ENCODE measurements at regions not wholly inside any gene's neighbourhood (a gene's known extent, or its start where the extent isn't known, plus 50 kb on each side); places are given as distances from the start of the nearest gene placed in this dataset.

DNA sequence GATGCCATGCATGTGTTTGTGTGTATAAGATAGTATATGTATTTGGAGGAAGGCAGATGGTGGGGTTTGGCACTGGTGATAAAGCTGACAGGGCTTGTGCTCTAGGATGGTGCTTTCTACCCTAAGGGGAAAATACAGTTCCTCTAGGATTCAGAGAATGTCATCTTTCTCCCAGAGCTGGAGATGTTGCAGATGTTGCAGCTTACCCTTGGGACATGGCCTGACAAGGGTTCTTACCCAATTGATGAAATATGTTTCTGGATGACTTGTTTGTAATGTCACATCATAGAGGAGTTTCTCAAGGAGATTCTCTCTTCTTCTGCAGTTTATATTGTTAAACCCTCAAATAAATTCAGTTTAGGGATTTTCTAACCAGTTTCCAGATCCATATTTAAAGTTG lies 52.5 kb upstream of the PITX2 start:
- no peak overlapping the region for H3K4me3 ChIP-seq (ENCODE audit: low read depth in 1 of 2, low read length in 2 of 2)
- H3K27me3 ChIP-seq (ENCODE audit: control insufficient read depth in 1 of 2, insufficient read depth in 2 of 2, low read length in 2 of 2): no peaks in the 10 kb centered on the region
- H3K27ac ChIP-seq (ENCODE audit: low read depth, low read length): no peak overlapping the region
- H3K36me3 ChIP-seq (ENCODE audit: insufficient read depth, low read length): no peaks in the 10 kb centered on the region
- H3K9me3 ChIP-seq (ENCODE audit: low read length): no peaks in the 10 kb centered on the region
- H3K4me1 ChIP-seq (ENCODE audit: insufficient read depth, low read length): no peaks in the 10 kb centered on the region
- H3K9ac ChIP-seq (ENCODE audit: low read length): no peak overlapping the region

DNA sequence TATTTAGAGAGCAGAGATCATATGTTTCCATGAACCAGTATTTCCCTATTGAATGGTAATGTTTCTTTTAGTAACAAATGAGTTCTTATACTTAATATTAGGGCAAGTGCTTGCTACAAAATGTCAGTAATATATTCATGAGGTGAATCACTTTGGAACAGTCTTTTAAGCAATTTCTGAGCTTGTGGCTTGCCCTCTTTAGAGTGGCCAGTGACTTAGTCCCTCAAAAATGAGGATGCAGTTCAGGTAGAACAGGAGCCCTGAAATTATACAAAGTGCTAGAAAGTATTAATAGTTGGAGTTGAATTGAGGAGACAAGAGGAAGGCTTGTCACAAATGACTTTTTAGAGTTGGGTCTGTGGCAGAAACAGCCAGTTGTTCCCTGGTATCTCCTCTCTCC lies 53.4 kb upstream of the PITX2 start:
- Histone ChIP-seq H3K9me3 (ENCODE audit: low read length) (no peaks in the 10 kb centered on the region), H3K4me3 (ENCODE audit: low read depth in 1 of 2, low read length in 2 of 2) (no peak overlapping the region), H3K27me3 (ENCODE audit: control insufficient read depth in 1 of 2, insufficient read depth in 2 of 2, low read length in 2 of 2) (no peaks in the 10 kb centered on the region), H3K27ac (ENCODE audit: low read depth, low read length) (no peak overlapping the region), H3K4me1 (ENCODE audit: insufficient read depth, low read length) (no peaks in the 10 kb centered on the region), H3K36me3 (ENCODE audit: insufficient read depth, low read length) (no peaks in the 10 kb centered on the region), H3K9ac (ENCODE audit: low read length) (no peak overlapping the region)

DNA sequence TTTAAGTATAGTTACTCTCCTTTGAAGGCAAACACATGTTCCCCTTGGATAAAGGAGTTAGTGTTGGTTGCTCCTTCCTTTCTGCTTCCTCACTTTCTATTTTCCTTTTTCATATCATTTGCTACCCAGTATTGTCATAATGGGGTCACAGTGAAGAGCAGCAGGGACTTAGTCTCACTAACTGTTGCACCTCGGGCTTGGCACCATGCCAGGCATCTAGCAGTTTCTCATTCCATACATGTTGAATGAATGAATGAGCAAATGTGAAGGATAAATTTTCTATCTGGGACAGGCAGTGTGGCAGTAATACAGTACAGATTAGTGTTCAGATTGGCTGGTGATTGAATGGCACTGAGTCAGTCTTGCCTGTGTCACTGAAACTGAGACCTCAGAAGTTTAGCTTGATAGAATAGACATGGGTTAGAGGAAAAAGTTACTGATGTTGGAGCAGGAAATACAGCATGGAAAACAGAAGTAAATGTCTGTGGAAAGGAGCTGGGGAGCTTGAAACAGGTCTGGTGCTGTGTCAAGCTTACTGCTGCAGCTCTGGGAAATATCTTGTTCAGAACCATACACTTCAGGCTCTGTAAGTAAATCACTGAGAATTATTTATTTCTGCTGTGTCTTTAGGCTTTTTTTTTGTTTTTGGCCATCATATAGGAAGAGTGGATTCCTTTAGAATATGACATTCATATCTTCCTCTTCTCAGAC lies 55.8 kb upstream of the PITX2 start:
- Histone ChIP-seq H3K36me3 (ENCODE audit: insufficient read depth, low read length) (no peaks in the 10 kb centered on the region), H3K27me3 (ENCODE audit: control insufficient read depth in 1 of 2, insufficient read depth in 2 of 2, low read length in 2 of 2) (no peaks in the 10 kb centered on the region), H3K27ac (ENCODE audit: low read depth, low read length) (no peak overlapping the region), H3K9me3 (ENCODE audit: low read length) (no peaks in the 10 kb centered on the region), H3K4me3 (ENCODE audit: low read depth in 1 of 2, low read length in 2 of 2) (no peak overlapping the region), H3K4me1 (ENCODE audit: insufficient read depth, low read length) (no peaks in the 10 kb centered on the region), H3K9ac (ENCODE audit: low read length) (no peak overlapping the region)

GRCh38 chr4:110680265-110680664 lies 57.4 kb upstream of the PITX2 start:
- no peaks in the 10 kb centered on the region for H3K4me1 ChIP-seq (ENCODE audit: insufficient read depth, low read length)
- H3K27ac ChIP-seq (ENCODE audit: low read depth, low read length): no peak overlapping the region

DNA sequence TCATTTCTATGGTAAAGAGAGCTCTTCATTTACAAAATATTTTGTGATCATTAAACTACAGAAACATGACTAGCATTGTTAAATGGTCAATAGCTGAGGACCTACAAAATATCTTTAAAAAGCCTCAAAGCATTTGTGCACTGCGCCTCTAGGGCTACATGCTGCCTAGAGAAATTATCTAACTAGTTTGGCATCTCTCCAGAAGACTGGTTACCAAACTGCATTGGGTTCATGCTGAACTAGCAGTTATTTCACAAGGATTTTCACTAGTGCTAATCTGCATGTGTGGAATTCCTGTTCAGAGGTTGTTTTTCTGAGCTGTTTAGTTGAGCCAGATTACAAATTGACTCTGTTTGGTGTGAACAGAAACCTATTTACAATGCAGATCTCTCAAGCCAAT lies 58.5 kb upstream of the PITX2 start:
- no peaks in the 10 kb centered on the region for H3K36me3 ChIP-seq (ENCODE audit: insufficient read depth, low read length)
- no peak overlapping the region for H3K27ac ChIP-seq (ENCODE audit: low read depth, low read length)
- no peaks in the 10 kb centered on the region for H3K9me3 ChIP-seq (ENCODE audit: low read length)
- no peaks in the 10 kb centered on the region for H3K4me1 ChIP-seq (ENCODE audit: insufficient read depth, low read length)
- H3K4me3 ChIP-seq (ENCODE audit: low read depth in 1 of 2, low read length in 2 of 2): no peak overlapping the region
- no peaks in the 10 kb centered on the region for H3K27me3 ChIP-seq (ENCODE audit: control insufficient read depth in 1 of 2, insufficient read depth in 2 of 2, low read length in 2 of 2)
- no peak overlapping the region for H3K9ac ChIP-seq (ENCODE audit: low read length)

More at GRCh38 chr4:110680265-110680664, 57.4 kb upstream of the PITX2 start:
- no peak overlapping the region for H3K4me3 ChIP-seq (ENCODE audit: low read depth in 1 of 2, low read length in 2 of 2)
- no peak overlapping the region for H3K9ac ChIP-seq (ENCODE audit: low read length)
- no peaks in the 10 kb centered on the region for H3K27me3 ChIP-seq (ENCODE audit: control insufficient read depth in 1 of 2, insufficient read depth in 2 of 2, low read length in 2 of 2)
- H3K9me3 ChIP-seq (ENCODE audit: low read length): no peaks in the 10 kb centered on the region
- no peaks in the 10 kb centered on the region for H3K36me3 ChIP-seq (ENCODE audit: insufficient read depth, low read length)

DNA sequence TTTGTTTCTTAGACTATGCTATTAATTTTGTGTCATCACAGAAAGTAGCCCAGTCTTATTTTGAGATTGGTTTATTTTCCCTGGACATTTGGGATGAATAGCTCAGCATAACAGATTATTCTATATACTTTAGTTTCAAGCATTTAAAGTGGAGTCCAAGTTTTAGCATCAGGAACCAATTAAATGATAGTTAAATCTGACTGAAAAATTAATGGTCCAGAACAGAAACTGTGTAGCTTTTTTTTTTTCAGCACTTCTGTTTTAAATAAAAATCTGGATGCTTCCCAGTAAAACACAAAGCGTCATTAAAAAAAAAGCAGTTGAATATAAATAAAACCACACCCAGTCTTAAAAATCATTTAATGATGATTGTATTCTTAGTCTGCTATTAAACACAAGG lies 59.4 kb upstream of the PITX2 start:
- no peak overlapping the region for H3K4me3 ChIP-seq (ENCODE audit: low read depth in 1 of 2, low read length in 2 of 2)
- H3K36me3 ChIP-seq (ENCODE audit: insufficient read depth, low read length): no peaks in the 10 kb centered on the region
- H3K4me1 ChIP-seq (ENCODE audit: insufficient read depth, low read length): no peaks in the 10 kb centered on the region
- H3K27me3 ChIP-seq (ENCODE audit: control insufficient read depth in 1 of 2, insufficient read depth in 2 of 2, low read length in 2 of 2): no peaks in the 10 kb centered on the region
- no peak overlapping the region for H3K27ac ChIP-seq (ENCODE audit: low read depth, low read length)
- H3K9me3 ChIP-seq (ENCODE audit: low read length): no peaks in the 10 kb centered on the region
- no peak overlapping the region for H3K9ac ChIP-seq (ENCODE audit: low read length)

DNA sequence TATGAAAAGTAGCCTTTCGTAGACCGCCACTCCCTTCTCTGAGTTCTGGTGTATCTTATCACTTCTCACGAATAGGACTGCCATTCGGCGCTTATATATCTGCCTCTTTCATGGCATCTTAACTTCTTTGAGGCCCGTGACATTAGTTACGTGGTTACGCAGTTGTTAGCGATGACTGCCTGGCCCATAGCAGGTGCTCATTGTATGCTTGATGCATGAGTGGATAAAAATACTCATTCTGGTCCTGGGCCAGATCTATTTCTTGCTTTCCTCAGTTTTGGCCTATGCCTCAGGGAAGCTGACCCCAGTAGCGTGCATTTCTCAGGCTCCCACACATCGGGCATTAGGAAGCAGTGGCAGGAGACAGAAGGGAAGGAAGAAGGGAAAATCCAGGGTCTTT lies 60.7 kb upstream of the PITX2 start:
- Histone ChIP-seq H3K27ac (ENCODE audit: low read depth, low read length) (no peak overlapping the region), H3K9ac (ENCODE audit: low read length) (no peak overlapping the region), H3K4me3 (ENCODE audit: low read depth in 1 of 2, low read length in 2 of 2) (no peak overlapping the region), H3K36me3 (ENCODE audit: insufficient read depth, low read length) (no peaks in the 10 kb centered on the region), H3K4me1 (ENCODE audit: insufficient read depth, low read length) (no peaks in the 10 kb centered on the region), H3K27me3 (ENCODE audit: control insufficient read depth in 1 of 2, insufficient read depth in 2 of 2, low read length in 2 of 2) (no peaks in the 10 kb centered on the region), H3K9me3 (ENCODE audit: low read length) (no peaks in the 10 kb centered on the region)

- no peaks in the 10 kb centered on the region for H3K27me3 ChIP-seq (ENCODE audit: control insufficient read depth in 1 of 2, insufficient read depth in 2 of 2, low read length in 2 of 2)
- no peak overlapping the region for H3K27ac ChIP-seq (ENCODE audit: low read depth, low read length)
- H3K9ac ChIP-seq (ENCODE audit: low read length): no peak overlapping the region
- no peaks in the 10 kb centered on the region for H3K4me1 ChIP-seq (ENCODE audit: insufficient read depth, low read length)
- H3K9me3 ChIP-seq (ENCODE audit: low read length): no peaks in the 10 kb centered on the region
- no peaks in the 10 kb centered on the region for H3K36me3 ChIP-seq (ENCODE audit: insufficient read depth, low read length)
- no peak overlapping the region for H3K4me3 ChIP-seq (ENCODE audit: low read depth in 1 of 2, low read length in 2 of 2)
Measured at GRCh38 chr4:110702326-110702725, 79.4 kb upstream of the PITX2 start.

DNA sequence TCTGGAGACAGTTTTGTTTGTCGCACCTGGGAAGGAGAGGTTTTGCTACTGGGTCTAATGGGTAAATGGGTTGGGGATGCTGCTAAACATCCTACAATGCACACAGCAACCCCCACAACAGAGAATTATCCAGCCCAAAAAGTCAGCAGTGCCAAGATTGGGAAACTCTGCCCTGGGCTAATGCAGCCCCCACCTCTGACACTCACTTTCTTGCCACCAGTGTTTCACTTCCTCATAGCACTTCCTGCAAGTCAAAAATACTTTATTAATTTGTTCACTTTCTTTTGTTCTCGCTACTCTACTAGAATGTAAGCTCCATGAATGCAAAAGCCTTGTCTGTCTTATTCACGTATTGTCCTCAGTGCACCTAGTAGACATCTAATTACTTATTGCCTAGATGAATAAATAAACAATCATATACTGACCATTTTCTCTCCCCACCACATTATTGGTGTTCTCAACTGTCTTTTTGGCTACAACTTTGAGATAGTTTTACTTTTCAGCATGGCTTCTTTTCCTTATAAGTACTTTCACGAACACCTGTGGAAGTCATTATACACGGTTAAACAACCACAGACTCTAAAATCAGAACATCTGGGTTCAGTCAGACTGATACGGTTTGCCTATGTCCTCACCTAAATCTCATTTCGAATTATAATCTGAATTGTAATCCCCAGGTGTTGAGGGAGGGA lies 82.0 kb upstream of the PITX2 start:
- Histone ChIP-seq H3K4me3 (ENCODE audit: low read depth in 1 of 2, low read length in 2 of 2) (no peak overlapping the region), H3K4me1 (ENCODE audit: insufficient read depth, low read length) (no peaks in the 10 kb centered on the region), H3K9me3 (ENCODE audit: low read length) (no peaks in the 10 kb centered on the region), H3K9ac (ENCODE audit: low read length) (no peak overlapping the region), H3K36me3 (ENCODE audit: insufficient read depth, low read length) (no peaks in the 10 kb centered on the region), H3K27ac (ENCODE audit: low read depth, low read length) (no peak overlapping the region), H3K27me3 (ENCODE audit: control insufficient read depth in 1 of 2, insufficient read depth in 2 of 2, low read length in 2 of 2) (no peaks in the 10 kb centered on the region)

DNA sequence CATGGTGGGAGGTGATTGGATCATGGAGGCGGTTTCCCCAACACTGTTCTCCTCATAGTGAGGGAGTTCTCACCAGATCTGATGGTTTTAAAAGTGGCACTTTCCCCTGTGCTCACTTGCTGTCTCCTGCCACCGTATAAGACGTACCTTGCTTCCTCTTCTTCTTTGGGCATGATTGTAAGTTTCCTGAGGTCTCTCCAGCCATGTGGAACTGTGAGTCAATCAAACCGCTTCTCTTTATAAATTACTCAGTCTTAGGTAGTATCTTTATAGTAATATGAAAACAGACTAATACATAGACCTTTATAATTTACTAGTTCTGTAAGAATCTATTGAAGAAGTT lies 82.5 kb upstream of the PITX2 start:
- H3K27ac ChIP-seq (ENCODE audit: low read depth, low read length): no peak overlapping the region
- H3K4me1 ChIP-seq (ENCODE audit: insufficient read depth, low read length): no peaks in the 10 kb centered on the region
- no peaks in the 10 kb centered on the region for H3K27me3 ChIP-seq (ENCODE audit: control insufficient read depth in 1 of 2, insufficient read depth in 2 of 2, low read length in 2 of 2)
- H3K36me3 ChIP-seq (ENCODE audit: insufficient read depth, low read length): no peaks in the 10 kb centered on the region
- no peaks in the 10 kb centered on the region for H3K9me3 ChIP-seq (ENCODE audit: low read length)
- no peak overlapping the region for H3K9ac ChIP-seq (ENCODE audit: low read length)
- no peak overlapping the region for H3K4me3 ChIP-seq (ENCODE audit: low read depth in 1 of 2, low read length in 2 of 2)

- Histone ChIP-seq H3K27me3 (ENCODE audit: control insufficient read depth in 1 of 2, insufficient read depth in 2 of 2, low read length in 2 of 2) (no peaks in the 10 kb centered on the region), H3K36me3 (ENCODE audit: insufficient read depth, low read length) (no peaks in the 10 kb centered on the region), H3K4me3 (ENCODE audit: low read depth in 1 of 2, low read length in 2 of 2) (no peak overlapping the region), H3K9ac (ENCODE audit: low read length) (no peak overlapping the region), H3K27ac (ENCODE audit: low read depth, low read length) (no peak overlapping the region), H3K9me3 (ENCODE audit: low read length) (no peaks in the 10 kb centered on the region), H3K4me1 (ENCODE audit: insufficient read depth, low read length) (no peaks in the 10 kb centered on the region)
Measured at GRCh38 chr4:110710070-110710469, 87.2 kb upstream of the PITX2 start.

DNA sequence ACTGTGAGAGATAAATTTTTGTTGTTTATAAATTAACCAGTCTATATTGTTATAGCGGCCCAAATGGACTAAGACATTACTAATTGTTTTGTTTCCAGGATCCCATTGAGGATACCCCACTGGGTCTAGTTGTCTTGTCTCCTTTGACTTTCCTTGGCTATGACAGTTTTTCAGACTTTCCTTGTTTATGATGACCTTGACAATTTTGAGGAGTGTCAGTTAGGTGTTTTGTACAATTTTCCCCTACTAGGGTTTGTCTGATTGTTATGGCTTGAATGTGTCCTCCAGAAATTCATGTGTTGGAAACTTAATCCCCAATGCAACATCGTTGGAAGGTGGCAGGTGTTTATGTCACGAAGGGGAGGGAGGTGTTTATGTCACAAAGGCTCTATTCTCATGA lies 89.6 kb upstream of the PITX2 start:
- Histone ChIP-seq H3K36me3 (ENCODE audit: insufficient read depth, low read length) (no peaks in the 10 kb centered on the region), H3K9ac (ENCODE audit: low read length) (no peak overlapping the region), H3K4me1 (ENCODE audit: insufficient read depth, low read length) (no peaks in the 10 kb centered on the region), H3K4me3 (ENCODE audit: low read depth in 1 of 2, low read length in 2 of 2) (no peak overlapping the region), H3K27me3 (ENCODE audit: control insufficient read depth in 1 of 2, insufficient read depth in 2 of 2, low read length in 2 of 2) (no peaks in the 10 kb centered on the region), H3K9me3 (ENCODE audit: low read length) (no peaks in the 10 kb centered on the region), H3K27ac (ENCODE audit: low read depth, low read length) (no peak overlapping the region)

Measured in muscle layer of colon (tissue), 2 donors.